GM18499 (cell line): ENCODE measurements at regions not wholly inside any gene's neighbourhood (a gene's known extent, or its start where the extent isn't known, plus 50 kb on each side); places are given as distances from the start of the nearest gene placed in this dataset.

Source experiments
- ATAC-seq: cut with Tn5 transposase; IDR thresholded peaks from one replicate; pipeline ENCODE4 v1.9.1; 2021; ENCODE audit warnings: moderate number of reproducible peaks; ENCODE audit not compliant: insufficient read depth, unreplicated experiment

DNA sequence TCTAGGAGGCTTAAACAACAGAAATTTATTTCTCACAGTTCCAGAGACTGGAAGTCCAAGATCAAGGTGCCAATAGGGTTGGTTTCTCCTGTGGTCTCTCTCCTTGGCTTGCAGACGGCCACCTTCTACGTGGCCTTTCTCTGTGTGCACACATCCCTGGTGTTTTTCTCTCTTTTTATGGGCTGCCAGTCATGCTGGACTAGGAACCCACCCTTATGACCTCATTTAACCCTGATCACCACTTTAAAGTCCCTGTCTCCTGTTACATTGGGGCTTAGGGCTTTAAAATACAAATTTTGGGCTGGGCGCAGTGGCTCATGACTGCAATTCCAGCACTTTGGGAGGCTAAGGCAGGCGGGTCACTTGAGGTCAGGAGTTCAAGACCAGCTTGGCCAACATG, 157.1 kb downstream of the TLE1 start:
- no peak for ATAC-seq

DNA sequence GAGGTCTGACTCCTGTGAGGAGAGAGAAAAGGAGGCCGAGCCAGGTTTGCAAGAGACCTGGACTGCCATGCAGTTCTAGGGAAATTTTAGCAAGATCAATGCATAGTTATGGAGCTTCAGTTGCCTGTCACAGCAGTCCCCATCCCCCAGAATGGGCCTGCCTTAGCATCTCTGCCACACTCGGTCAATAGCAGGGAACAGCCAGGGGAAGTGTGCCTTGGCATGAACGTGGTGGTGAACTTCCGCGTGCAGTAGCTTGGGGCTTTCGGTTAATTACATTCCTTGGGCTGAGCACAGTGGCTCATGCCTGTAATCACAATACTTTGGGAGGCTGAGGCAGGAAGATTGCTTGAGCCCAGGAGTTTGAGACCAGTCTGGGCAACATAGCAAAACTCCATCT, 157.8 kb downstream of the TLE1 start:
- no peak for ATAC-seq

DNA sequence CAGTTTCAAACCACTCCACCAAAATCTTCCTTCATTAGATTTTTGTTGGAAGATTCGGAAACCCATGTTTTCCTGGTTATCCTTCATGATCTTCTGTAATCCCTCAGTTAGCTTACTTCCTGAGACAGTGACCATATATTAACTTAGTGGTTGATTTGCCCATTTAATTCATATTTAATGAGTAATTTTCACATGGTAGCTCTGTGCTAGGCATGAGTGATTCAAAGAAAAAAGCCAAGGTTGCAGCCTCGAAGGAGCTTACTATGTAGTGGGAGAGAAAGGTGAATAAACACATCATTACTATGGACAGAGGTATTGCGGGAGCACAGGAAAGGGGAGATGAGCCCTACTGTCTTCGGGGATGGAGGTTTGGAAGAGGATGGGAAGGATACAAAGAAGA, 158.5 kb downstream of the TLE1 start:
- no peak for ATAC-seq

DNA sequence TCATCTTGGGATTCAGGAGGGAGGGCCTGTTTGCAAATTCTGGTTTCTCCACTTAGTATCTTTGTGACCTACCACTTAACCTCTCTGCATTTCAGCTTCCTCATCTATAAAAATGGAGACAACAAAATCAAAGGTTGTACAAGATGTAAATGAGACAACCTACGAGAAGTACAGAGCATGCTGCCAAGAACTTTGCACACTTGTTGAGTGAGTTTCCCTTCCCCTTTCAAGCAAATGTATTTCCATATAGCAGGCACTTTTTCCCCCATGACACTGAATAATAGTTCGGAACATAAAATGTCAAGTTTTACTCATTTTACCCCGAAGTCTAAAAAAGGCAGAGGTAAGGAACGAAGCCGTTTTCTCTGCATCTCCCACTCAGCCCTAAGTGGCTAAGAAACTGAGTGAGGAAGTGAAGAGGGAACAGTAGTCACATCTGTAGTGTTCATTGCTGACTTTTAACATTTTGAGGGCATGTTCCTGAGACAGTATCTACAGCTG, 159.0 kb downstream of the TLE1 start:
- ATAC-seq = no peak

DNA sequence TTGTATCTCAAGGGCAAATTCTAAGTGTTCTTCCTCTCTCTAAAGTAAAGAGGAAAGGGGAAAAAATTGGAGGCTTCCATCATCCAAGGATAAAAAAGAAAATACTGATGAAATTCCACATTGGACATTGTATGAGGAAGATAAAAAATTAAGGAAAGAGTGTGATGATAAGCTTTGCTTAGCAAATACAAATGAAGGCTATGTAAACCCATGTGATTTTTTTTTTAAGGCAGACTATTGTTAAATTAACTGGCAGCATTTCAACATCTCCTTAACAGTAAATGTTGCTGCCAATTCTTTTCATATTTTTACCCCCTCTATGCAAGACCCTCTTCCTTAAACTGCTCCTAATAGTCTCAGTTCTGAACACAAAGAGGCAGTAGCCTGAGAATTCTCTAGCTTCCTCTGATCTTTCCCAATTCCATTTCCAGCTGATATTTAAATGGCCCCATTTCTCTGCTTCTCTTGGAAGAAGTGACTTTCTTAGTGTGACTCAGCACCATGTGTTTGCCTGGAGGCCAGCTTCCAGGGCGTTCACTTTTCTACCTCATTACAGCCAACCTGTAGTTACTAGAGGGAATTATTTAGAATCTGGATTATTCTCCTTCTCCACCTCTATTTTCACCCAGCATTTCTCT, 159.7 kb downstream of the TLE1 start:
- ATAC-seq = no peak

DNA sequence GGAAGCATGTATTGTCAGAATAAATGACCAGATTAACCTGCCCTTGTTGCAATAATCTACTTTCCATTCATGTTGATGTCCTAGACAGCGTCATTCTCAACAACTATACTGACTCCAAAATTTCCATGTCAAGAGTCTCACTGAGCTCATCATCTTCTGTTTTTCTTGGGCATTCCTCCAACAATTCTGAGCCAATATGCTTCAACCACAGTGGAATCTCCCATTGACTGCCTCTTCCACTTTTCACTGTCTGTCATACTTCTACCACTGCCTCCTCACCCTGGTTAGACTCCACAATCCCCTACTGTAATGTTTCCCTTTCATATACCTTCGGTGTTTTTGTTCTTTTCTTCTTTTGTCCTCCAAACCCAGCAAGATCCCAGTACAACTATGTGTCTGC, 162.8 kb downstream of the TLE1 start:
- ATAC-seq = no peak

DNA sequence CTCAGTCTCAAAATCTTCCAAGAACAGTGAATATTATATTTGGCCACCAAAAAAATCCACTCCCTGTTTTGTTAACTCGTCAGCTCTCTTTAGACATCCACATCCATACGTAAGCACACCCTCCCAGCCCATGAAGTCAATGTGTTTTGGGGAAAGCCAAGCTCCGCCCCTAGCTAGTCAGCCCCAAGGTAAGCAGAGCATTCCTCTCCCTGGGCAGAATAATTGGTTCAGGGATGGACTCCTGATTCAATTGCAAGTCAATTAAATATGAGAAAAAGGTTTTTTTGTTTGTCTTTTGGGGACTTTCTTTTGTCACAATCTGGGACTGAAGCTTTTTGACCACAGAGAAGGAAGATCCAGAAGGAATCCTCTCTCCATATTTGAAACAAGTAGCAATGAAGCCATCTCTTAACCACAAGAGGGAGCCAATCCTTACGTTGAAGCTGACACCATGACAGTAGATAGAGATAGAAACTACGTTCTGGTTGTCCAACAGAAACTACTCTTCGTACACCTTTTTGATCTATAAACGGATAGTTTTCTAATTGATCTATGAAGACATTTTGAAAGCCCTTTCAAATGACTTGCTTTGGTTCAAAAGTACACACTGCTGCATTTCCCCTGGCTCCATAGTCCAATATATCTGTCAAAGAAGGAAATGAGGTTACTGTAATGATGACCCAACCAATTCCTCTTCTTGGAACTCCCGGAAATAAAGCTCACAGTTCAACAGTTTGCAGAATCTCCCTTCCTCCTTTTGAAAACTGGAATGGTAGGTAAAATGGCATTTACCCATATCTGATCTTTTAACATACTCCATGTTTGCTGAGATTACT, 166.4 kb downstream of the TLE1 start:
- no peak for ATAC-seq

DNA sequence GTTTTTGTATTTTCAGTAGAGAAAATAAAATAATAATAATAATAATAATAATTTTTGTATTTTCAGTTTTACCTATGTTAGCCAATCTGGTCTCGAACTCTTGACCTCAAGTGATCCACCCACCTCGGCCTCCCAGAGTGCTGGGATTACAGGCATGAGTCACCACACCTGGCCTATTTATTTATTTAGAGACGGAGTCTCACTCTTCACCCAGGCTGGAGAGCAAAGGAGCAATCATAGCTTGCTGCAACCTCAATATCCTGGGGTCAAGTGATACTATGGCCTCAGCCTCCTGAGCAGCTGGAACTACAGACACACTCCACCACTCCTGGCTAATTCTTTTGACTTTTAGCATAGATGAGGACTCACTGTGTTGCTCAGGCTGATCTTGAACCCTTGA, 167.5 kb downstream of the TLE1 start:
- no peak for ATAC-seq

DNA sequence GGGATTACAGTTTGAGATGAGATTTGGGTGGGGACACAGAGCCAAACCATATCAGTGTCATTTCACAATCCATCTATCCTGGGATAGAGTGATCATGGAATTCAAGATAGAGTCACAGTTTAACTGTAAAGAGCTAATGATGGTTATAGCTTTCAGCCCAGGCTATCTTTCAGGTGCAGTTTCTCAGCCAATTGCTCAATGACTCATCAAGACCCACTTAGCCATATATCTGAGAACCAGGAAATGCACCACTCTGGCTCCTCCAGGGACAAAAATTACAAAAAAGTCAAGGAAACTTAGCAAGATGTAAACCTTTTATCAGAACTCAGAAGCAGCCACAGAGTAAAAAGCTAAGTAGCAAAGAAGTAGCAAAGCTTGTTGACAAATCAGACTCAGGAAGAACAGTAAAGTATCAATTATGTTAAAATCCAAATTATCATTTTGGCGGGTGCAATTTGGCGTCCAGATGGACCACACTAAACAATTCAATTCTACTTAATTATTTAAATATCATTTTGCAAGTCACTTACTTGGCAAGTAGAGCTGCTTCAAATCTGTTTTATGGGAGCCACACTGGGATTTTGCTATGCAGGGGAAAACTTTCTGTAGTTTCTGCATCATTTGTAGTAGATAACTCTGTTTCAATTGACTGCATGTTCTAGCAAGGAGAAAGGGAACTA, 169.4 kb downstream of the TLE1 start:
- no peak for ATAC-seq

DNA sequence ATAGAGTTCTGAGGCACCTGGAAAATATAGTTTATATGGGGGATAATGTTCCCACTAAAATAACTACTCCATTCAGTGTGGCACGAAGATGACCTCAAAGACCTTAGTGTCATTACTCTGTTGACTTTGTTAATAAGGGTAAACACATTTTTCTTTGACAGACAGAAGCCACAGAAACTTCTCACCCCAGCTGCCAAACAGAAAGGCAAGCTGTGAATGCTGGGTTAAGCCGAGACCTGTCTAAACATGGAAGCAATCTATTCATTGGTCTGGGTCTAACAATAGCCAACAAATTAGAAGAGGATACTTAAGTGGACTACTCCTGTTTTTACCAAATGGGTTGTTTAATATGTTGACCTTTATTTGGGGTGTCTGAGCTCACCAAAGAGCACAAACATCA, 171.4 kb downstream of the TLE1 start:
- ATAC-seq = no peak

DNA sequence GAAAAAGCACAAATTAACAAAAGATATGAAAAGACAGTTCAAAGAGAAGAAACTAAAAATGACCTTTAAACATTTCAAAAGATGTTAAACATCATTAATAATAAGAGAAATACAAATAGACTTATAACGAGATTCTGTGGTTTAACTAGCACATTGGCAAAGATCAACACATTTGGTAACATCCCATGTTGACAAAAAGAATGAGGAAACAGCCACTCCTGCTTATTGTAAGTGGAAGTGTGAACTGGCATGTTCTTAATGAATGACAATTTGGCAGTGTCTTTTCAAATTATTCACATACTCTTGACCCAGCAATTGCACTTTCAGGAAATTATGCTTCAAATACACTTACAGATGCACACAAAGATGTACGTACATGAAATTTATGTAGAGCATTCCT, 176.3 kb downstream of the TLE1 start:
- ATAC-seq = no peak

DNA sequence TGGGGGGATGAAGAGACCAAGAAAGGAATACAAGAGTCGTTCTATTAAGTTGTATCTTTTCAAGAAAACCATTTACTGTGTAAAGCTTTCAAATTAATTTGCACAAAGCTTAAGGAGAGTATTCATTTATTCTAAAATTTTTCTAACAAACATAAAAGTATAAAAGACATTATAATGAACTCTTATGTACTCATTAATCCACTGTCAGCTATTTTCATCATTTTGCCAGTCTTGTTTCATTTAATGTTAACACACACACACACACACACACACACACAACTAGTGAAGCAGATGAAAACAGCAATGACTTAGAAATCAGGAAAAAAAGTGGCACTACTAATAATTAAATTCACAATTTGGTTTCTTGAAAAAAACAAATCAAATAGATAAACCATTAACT, 176.7 kb downstream of the TLE1 start:
- ATAC-seq = no peak

DNA sequence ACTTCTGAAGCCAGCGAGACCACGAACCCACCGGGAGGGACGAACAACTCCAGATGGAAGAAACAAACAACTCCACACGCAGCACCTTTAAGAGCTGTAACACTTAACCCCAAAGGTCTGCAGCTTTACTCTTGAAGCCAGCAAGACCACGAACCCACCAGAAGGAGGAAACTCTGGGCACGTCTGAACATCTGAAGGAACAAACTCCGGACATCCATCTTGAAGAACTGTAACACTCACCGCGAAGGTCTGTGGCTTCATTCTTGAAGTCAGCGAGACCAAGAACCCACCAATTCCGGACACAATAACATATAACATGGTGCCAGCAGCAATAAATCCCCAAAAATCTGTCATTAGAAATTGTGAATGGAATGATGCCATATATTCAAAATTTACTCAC, 180.9 kb downstream of the TLE1 start:
- no peak for ATAC-seq

DNA sequence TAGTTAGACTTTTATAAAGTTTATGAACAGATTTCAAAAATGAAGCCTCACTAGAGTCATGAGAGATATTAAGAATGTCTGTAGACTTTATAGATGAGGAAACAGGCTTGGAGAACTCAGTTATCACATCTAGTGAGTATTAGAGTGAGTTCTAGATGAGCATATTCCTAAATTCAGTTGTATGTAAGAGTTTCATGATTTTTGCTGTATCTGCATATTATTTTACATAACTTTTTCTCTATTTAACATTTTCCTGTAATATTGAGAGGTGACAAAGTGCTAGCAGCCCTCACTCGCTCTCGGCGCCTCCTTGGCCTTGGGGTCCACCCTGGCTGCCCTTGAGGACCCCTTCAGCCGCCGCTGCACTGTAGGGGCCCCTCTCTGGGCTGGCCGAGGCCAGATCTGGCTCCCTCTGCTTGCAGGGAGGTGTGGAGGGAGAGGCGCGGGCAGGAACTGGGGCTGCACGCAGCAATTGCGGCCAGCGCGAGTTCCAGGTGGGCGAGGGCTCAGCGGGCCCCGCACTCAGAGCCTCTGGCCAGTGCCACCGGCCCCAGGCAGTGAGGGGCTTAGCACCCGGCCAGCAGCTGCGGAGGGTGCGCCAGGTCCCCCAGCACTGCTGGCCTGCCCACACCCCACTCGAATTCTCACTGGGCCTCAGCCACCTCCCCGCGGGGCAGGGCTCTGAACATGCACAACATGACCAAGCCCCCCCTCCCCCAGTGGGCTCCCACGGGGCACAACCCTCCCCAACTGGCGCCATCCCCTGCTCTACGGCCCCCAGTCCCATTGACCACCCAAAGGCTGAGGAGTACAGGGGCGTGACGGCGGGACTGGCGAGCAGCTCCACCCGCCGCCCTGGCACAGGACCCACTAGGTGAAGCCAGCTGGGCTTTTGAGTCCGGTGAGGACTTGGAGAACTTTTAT, 182.1 kb downstream of the TLE1 start:
- no peak for ATAC-seq

DNA sequence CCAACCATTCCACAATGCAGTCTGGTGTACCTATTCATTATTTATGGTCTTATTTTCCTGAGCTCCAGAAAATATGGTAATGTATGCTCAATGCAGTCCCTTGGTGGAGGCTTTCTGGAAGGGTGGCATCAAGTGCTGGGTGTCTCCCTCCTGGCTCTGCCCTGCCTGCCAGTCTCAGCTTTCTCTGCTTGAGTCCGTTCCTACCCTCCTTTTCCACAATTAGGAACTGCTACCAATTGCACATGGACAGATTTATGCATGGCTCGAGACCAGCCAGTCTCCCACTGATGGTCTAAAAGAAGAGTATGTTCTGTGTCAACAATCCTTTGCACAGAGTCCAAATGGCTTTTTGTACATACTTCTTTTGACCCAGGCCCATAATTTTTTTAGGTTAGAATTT, 189.8 kb downstream of the TLE1 start:
- no peak for ATAC-seq

DNA sequence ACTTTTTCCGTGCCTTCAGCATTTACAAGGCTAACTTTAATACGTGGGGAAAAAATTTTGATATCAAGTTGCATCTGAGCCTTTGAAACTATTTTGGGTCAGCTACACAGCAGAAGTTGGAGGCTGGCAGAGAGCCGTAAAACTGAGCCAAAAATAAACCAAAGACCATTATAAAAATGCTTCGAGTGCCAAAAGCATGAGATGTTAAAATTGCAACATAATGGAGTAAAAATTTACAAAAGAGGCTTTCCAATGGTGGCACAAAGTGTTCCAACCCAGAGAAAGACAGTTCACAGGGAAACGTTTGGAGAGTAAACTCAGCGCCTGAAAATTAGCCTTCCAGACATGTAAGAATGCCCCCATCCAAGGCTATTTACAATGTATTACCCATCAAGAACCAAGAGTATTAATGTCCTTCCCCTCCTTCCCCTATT, 190.3 kb downstream of the TLE1 start:
- ATAC-seq = no peak

DNA sequence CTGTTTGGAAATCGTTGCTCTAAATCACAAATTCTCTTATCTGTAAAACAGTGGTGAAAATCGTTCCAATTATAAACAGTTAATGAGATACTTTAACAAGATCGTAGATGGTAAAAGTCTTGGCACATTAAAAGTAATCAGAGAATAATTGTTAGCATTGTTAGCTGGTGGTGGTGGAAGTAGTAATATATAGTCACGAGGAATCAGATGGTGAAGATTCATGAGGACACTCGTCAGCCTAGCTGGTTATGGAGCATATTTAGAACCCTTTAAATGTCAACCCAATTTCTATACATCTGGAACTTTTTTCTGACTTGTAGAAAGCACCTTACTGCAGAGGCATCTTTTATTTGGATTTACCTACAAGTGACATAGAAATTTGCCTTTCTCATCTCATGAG, 190.8 kb downstream of the TLE1 start:
- ATAC-seq = no peak

DNA sequence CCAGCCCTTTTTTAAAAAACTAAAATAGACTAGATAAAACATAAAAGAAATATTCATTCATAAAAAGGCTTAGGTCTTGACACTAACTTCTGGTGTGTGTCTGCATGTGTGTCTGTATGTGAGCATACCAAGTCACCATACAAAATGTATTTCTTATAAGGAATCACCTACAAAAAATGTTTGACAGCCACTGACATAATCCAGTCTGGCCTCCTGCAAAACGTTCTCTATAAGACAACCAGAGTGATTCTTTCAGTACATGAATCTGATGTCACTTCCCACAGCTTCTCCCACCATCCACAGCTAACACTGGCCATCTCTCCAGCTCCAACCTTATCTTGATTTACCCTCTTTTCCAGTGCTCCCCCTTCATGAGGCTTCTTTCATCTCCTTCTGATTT, 192.3 kb downstream of the TLE1 start:
- no peak for ATAC-seq

DNA sequence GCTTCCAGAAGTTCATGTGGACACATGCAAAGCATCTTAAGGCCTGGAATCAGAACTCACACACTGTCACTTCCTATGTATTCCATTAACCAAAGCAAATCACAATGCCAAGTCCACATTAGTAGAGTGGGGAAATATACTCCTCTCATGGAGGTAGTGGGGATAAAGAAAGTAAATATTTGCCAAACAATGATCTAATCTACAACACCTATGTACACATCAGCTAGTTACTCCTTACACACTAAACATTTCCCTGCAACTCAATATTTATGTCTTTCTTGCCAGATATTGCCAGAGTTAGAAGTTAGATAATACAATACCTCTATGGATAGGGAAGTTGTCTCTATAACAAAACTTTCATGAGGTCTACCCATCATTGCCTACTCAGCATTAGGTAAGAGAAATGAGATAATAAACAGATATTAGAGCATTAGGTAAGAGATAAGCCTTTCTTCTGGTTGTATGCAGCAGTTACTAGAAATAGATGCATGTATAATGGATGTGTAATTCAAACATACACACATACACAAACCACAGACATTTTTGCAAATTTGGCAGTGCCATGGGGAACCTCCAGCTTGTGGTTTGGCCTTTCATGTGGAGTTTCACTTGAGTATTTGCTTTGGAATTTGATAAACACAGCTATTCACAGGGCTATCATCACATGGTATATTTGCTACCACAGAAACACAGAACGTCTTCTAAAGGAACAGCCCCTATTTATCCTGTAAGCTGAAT, 196.5 kb downstream of the TLE1 start:
- ATAC-seq = no peak
